Skeletal muscle cell (primary cell): ENCODE measurements at regions not wholly inside any gene's neighbourhood (a gene's known extent, or its start where the extent isn't known, plus 50 kb on each side); places are given as distances from the start of the nearest gene placed in this dataset.
"Not testable (repeated sequence)": the region's sequence is repeated elsewhere in the genome, so short reads cannot be mapped to it uniquely, and the experiment has no call there.

Experiments used
- DNase-seq: peaks from one replicate; pipeline ENCODE4 v3.0.0-alpha.2; 2010; ENCODE audit warnings: low read depth
- H3K4me3 ChIP-seq: 2 replicates; pipeline ENCODE4 v1.5.1; 2011; ENCODE audit warnings: low read depth, mild to moderate bottlenecking, control low read depth, low read length, moderate library complexity

DNA sequence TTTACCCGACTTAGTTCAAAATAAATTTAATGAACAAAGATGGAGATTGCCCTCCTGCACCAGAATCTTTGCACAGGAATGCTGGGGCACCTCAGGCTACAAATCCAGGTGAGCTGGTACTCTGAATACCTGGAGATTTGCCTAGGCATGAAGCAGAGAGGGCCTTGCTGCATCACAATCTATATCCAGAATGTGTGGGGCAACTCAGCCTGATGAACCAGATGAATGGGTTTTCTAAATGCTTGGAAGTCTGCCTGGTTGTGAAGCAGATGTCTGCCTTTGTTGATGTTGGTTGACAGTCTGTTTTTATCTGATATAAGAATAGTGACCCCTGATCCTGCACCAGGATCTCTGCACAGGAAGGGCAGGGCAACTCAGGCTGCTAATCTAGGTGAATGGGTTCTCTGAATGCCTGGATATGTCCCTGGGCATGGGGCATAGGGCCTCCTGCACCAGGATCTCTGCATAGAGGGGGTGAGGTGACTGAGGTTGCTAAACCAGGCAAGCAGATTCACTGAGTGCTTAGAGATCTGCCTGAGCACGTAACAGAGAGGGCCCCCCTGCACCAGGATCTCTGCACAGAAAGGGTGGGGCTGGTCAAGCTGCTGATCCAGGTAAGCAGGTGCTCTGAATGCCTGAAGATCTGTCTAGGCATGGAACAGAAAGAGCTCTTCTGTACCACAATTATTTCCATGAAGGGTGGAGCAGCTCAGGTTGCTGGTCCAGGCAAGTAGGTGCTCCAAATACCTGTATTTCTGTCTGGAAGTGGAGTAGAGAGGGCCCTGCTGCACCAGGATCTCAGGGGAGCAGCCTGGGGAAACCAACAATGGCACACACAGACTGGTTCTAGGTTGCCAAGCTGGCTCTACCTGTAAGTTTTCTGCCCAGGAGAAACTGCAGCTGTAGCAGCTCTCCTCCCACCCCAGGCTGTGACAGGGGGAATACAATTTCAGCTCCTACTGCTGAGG lies 437.5 kb downstream of the MMUT start:
- no peak overlapping the region for H3K4me3 ChIP-seq
- no peak for DNase-seq

GRCh38 chr6:49004801-49005200 lies 458.3 kb downstream of the MMUT start:
- DNase-seq: no peak
- H3K4me3 ChIP-seq: no peak overlapping the region

- no peak overlapping the region for H3K4me3 ChIP-seq
- no peak for DNase-seq
Observed at GRCh38 chr6:49003348-49003747, 459.7 kb downstream of the MMUT start.

- no peak overlapping the region for H3K4me3 ChIP-seq
- DNase-seq: peak; percentile 26
Observed at GRCh38 chr6:49001856-49002541, 461.1 kb downstream of the MMUT start.

DNA sequence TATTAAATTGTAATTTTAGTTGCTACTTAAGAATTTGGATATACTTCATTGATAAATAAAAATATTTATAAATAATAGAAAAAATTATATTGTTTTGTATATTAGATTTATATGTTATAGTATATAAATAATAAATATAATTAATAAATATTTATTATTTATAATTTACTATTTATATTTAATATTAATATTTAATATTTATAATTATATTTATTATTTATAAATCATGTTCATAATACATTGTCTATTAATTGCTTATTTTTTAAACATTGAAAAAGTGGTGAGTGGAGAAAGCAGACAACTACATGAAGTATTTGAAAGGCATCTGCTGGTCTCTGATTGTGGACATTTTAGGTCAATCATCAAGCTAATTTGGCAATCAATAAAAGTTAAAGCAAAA lies 464.5 kb downstream of the MMUT start:
- DNase-seq: no peak
- no peak overlapping the region for H3K4me3 ChIP-seq

DNA sequence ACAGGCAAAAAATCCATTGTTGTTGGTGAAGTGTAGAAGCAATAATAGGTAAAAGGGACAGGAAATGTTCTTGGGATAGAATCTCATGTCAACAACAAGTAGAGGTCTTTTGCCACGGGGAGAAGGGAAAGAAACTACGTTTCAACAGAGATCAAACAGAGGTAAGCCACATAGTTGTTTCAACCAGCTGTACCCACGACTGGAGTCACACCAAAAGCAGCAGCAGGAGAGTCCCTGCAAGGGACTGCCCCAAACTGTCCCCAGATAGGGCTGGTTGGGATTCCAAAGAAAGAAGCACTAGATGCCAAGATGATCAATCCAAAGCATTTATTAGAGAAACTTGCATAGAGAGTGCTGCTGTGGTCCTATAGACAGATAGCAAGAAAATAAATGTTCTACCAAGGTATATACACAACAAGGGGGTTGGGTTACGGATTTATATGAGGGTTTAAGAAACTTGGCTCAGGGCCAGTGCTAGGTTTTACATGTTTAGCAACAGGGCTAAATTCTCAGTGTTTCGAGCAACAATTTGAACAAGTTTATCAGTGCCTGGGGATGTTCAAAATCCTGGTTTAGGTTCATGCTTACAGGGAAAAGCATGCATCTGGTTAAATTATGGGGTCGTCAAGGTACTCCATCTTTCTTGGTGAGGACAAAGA lies 466.5 kb downstream of the MMUT start:
- DNase-seq: no peak

GRCh38 chr6:48994811-48995210 lies 468.2 kb downstream of the MMUT start:
- no peak for DNase-seq
- no peak overlapping the region for H3K4me3 ChIP-seq

More for the DNA sequence above, 466.5 kb downstream of the MMUT start:
- H3K4me3 ChIP-seq: no peak overlapping the region

- H3K4me3 ChIP-seq: no peak overlapping the region
- DNase-seq: no peak
Observed at GRCh38 chr6:48990739-48991138, 472.3 kb downstream of the MMUT start.

DNA sequence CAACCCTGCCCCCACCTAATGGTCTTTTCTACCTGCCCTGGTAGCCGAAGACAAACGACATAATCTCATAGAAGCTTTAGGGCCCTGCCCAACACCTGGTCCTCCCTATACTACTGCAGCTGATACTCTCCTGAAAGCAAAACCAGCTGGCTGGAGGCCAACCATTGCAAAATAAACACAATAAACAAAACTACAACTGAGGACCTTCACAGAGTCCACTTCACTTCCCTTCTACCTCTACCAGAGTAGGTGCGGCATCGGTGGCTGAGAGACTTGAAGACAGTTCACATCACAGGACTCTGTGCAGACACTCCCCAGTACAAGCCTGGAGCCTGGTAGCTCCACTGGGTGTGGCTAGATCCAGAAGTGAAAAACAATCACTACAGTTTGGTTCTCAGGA lies 476.2 kb downstream of the MMUT start:
- no peak overlapping the region for H3K4me3 ChIP-seq
- DNase-seq: no peak

DNA sequence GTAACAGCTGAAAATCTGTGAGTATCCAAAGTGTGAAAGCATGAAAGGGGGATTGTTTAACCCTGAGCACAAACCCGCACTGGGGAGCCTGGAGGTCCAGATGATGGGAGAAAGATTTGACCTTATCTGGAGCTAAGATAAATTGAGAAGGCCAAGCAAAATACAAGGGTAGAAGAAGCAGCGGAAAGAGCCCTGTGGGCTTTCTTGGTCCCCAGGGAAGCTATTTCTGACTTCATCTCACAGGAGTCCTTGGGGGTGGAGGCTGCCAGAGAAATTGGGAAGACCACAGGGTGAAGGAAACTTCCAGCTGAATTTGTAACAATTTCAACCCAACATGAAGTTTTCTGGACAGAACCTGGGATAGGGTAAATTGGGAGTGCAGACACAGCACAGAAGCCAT lies 476.9 kb downstream of the MMUT start:
- no peak for DNase-seq

DNA sequence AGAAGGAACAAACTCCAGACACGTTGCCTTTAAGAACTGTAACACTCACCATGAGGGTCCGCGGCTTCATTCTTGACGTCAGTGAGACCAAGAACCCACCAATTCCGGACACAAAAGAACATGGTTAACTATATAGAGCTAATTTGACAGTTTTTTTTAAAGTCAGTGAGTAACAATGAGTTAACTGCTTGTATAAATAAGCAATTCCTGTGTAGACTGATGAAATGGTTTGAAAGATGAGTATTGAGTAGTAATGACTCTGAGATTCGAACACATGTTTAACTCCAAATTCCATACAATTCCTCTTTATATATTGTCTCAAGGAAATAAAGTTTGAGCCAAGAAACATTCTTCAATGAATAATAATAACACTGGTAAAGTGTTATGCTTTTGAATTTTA lies 478.0 kb downstream of the MMUT start:
- DNase-seq: peak; percentile 19
- no peak overlapping the region for H3K4me3 ChIP-seq

More for the DNA sequence above, 476.9 kb downstream of the MMUT start:
- H3K4me3 ChIP-seq: no peak overlapping the region

GRCh38 chr6:48983968-48984367 lies 479.1 kb downstream of the MMUT start:
- H3K4me3 ChIP-seq, DNase-seq: not testable (repeated sequence)

GRCh38 chr6:48983377-48983776 lies 479.7 kb downstream of the MMUT start:
- H3K4me3 ChIP-seq: no peak overlapping the region
- DNase-seq: no peak

DNA sequence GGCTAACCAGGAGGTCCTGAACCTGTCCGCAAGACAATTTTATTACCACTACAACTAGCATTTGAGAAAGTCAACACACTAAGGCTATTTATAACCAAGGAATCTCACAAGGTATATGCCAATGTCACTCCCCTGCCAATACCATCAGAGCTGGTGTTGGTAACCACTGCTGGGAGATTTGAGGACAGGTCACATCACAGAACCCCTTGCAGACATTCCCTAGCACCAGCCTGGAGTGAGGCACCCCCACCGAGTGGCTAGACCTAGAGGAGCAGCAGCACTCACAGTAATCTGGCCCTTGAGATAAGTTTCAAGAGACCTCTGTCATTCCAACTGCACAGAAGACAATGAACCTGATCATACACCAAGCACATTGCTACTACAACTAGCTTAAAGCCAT lies 483.2 kb downstream of the MMUT start:
- H3K4me3 ChIP-seq: no peak overlapping the region
- no peak for DNase-seq

GRCh38 chr6:48979085-48979484 lies 484.0 kb downstream of the MMUT start:
- no peak for DNase-seq
- no peak overlapping the region for H3K4me3 ChIP-seq

- no peak overlapping the region for H3K4me3 ChIP-seq
- no peak for DNase-seq
Observed at GRCh38 chr6:48978016-48978415, 485.0 kb downstream of the MMUT start.

DNA sequence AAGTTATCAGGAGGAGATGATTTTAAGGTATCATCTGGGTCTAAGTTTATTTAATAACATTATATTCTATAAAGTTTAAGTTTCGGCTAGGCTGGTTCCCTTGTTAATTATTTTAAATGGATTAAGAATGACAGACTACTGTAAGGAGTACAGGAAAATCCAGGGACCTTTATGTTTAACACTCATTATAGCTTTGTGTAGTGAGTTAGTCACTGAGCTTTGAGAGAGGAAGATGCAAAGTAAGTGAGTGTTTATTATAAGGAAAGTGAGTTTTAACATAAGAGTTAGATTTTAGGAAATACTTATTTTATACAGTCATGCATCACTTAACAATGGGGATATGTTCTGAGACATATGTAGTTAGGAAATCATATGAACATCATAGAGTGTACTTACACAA lies 485.5 kb downstream of the MMUT start:
- H3K4me3 ChIP-seq: no peak overlapping the region
- no peak for DNase-seq

DNA sequence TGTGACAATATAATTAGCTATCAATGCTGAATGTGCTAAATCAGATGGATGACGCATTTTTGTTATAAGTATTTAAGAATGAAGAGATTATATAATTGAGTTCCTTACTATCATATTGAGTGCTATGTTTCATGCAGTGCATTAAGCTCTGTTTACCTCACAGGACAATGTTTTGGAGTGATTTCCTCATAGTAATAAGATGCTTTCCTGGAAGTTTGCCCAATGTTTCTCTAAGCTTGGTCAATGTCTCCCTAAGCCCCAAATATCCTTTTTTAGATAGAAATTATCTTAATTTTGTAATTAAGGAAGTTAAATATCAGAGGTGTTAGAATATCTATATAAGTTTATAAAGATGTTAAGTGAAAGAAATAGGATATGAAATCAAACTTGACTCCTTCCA lies 489.6 kb downstream of the MMUT start:
- no peak overlapping the region for H3K4me3 ChIP-seq
- DNase-seq: no peak

DNA sequence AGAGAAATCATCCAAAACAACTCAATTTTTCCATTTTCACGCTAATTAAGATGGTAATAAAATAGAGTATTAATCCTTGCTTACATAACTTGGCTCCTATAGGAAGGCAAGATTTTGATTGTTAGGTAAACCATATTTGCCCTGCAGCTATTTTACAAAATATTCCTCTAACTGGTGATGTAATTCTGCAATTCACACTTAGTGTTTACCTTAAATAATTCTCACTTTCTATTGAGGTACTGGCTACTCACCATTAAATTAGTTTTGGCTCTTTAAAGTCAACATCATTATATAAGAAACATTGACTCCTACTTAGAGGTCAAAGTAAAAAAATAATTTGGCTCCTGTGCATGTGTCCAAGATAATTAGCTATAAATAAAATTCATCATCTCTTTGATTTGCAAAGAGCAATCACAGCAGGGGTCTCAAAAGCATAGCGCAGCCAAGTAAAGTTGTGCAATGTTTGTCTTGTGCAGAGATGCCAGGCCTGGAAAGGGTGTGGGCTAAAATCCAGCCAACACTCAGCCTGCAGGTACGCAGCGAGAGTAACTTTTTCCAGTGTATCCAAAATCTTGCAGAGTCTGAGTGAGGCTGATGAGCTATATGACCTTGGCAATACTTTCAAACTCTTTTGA lies 501.2 kb downstream of the MMUT start:
- H3K4me3 ChIP-seq: no peak overlapping the region
- DNase-seq: no peak
